Left colon (tissue), 2 donors: ENCODE measurements at regions not wholly inside any gene's neighbourhood (a gene's known extent, or its start where the extent isn't known, plus 50 kb on each side); places are given as distances from the start of the nearest gene placed in this dataset.
"Not testable (repeated sequence)": the region's sequence is repeated elsewhere in the genome, so short reads cannot be mapped to it uniquely, and the experiment has no call there.

Experiments used
- ATAC-seq: fragments of 200-7000 bp; cut with Tn5 transposase; one replicate; pipeline ENCODE4 v1.9.1; 2020; ENCODE audit warnings: mild to moderate bottlenecking, moderate library complexity
- DNase-seq, 2 donors: peaks; one replicate each; pipeline ENCODE4 v3.0.0-alpha.2; 2020
- intact Hi-C, 2 donors: fragments of 100-400 bp; cut with DNase I in 1 of 2; cut with micrococcal nuclease in 1 of 2; formaldehyde crosslinking; loops; one replicate each; pipeline versions ENCODE4 v1.11.2 to v1.14.0; 2022; cut with DNase I, micrococcal nuclease
- donor health status: DM: no; HTN: no; CAD: no.
- donor health status: DM: yes; HTN: yes; CAD: no.

DNA sequence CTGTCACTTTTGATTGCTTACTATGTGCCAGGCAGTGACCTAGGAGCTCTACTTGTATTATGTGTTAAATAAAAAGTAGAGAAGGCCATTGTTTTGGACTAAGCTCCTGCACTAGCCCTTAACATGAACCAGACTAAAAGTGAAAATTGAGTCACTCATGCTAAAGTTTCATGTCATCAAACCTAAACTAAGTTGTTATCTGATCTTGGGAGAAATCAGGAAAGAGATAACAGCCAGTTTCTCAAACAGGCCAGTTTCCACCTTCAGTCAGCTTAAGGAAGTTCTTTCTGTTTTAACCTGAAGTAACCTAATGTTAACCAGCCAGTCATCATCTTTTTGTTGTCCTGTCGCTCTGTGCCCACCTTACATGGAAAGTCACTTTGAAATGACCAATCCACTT is 102.1 kb upstream of the MARK1 start:
- DNase-seq, result no peak
- intact Hi-C loops, result no loop called here
- ATAC-seq, result no peak

DNA sequence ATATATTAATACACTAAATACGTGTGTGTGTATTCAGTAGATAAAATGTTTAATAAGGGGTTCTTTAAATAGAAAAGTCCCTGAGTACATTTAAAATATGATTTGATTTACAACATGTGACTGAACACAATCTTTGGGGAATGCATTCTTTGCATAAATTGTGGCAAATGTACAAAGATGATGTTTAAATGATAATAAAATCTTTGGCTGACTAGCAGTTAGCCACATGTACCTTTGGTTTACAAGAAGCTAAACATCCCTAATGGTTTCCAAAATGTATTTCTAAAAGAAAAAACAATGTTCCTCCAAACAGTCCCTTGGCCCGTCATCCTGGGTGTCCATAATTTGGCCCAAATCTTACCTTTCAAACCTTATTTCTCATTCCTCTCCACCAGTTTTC is 106.4 kb upstream of the MARK1 start:
- DNase-seq, result no peak
- intact Hi-C loops, result no loop called here
- no peak for ATAC-seq

DNA sequence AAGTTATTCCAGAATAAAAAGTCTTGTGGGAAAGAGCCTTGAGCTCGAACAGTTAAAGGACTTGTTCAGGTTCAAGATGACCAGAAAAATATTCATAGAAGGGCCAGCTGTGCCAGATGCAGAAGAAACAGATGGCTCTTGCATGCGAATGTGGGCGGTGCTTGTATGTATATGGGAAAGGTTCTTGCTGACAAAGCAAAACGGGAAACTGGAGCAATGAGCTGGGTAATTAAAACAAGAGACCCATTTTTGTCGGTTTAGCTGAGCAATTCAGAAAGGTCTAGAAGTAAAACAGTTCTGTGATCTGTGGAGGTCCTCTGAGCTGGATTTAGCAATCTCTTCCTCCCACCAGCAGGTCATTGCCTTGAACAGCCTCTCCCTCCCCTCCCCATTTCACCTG is 107.2 kb upstream of the MARK1 start:
- DNase-seq, result no peak
- intact Hi-C loops, result no loop called here
- ATAC-seq, result no peak

DNA sequence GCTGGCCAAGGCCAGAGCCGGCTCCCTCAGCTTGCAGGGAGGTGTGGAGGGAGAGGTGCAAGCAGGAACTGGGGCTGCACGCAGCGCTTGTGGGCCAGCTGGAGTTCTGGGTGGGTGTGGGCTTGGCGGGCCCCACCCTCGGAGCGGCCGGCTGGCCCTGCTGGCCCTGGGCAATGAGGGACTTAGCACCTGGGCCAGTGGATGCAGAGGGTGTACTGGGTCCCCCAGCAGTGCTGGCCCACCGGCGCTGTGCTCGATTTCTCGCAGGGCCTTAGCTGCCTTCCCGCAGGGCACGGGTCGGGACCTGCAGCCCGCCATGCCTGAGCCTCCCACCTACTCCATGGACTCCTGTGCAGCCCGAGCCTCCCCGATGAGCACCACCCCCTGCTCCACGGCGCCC is 115.6 kb upstream of the MARK1 start:
- ATAC-seq, DNase-seq, intact Hi-C loops: not testable (repeated sequence)

DNA sequence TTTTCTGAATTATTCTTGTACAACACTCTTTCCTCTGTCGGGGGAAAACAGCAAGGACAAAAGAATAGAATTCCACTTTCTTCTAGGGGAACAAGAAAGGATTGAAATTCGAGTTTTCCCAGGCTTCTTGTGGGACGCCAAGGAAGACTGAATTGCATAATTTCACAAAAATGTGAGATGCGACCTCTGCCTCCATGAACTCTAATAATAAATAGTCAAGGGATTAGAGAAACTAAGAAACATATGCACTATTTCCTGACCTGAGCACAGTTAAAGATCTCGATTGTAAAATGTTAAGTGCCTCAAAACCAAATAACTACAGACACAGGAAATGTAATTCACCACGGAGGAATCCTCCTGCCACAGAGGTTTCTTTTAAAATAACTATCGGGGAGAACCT is 117.3 kb upstream of the MARK1 start:
- ATAC-seq (no peak), DNase-seq (no peak)
- intact Hi-C loops, result no loop called here

DNA sequence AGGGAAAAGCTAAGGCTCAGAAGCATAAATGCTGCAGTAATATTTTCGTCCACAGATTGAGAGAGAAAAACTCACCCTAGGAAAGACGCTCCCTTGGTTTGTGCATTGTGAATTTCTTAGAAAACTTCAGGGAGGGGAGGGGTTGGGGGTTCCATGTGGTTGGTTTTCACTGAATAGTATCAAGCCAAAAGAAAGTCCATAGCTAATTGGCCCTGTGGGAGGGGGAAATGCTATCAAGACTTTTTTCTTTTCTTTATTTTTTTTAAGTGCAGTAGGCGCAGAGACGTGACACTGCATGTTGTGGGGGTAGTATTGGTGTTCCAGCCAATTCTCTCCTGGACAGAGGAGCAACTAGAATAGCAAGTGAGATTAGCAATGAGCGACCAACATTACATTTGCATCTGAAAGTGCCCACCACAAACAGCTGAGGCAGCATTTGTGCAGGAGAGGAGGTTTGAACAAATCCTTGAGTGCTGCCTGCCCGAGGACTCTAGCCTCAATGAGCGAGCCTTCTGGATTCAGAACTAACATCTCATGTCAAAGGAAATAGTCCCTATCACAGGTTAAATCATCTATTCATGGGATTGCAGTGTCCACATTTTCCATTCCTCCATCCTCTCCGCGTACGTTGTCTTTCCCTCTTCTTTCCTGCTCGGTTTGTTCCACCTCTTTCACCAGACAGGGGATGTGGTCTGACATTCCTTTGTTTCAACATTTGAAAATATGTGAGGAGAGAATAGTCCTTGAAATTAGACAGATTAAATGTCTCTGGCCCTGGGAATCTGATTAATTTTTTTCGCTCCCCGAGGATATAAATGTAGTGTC is 118.0 kb upstream of the MARK1 start:
- intact Hi-C loops, result no loop called here
- ATAC-seq, result no peak

DNA sequence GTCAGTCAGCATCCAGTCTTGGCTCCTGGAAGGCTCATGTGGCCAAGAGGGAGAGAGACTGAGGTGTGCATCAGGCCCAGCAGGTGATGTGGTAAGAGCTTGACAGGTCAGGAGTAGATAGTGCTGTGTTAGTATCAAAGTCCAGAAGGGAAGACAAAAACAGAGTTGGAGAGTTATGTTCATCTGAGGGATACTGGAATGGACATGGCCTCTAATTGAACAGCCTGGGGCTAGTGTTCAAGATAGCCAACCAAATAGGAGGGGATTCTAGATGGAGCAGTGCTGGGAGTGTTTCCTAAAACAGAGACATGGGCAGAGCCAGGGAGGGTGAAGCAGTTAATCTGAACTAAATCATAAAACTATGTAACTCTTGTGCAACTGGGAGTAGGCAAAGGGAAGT is 120.7 kb upstream of the MARK1 start:
- no peak for DNase-seq

More for the DNA sequence above, 118.0 kb upstream of the MARK1 start:
- DNase-seq, result no peak

DNA sequence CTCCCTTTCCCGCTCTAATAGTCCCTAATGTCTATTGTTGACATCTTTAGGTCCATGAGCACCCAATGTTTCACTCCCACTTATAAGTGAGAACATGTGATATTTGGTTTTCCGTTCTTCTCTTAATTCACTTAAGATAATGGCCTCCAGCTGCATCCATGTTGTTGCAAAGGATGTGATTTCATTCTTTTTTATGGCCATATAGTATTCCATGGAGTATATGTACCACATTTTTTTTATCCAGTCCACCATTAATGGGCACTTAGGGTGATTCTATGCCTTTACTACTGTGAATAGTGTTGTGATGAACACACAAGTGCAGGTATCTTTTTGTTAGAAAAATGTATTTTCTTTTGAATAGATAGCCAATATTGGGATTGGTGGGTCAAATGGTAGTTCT is 126.0 kb upstream of the RAB3GAP2 start:
- no peak for ATAC-seq
- intact Hi-C loops, result no loop called here

More for the DNA sequence above, 120.7 kb upstream of the MARK1 start:
- intact Hi-C loops, result no loop called here
- no peak for ATAC-seq

DNA sequence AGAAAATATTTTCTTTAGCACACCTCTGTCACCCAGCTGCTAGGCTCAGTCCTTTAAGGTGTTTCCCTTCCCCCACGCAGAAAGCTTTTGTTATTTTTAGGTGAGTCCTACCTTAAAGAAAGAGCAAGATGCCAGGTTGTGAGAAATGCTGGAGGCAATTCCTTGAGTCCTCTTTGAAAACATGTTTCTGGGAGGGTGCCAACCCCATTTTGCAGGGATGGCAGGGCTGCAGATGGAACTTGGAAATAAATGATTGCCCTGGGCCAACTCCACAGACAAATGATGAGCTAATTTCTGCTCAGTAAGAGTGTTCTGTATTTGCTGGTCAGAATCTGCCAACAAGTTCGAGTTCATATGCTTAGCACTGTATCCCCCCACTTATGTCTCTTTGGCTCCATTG is 119.2 kb upstream of the RAB3GAP2 start:
- intact Hi-C loops, result no loop called here
- DNase-seq (no peak), ATAC-seq (no peak)

More for the DNA sequence above, 126.0 kb upstream of the RAB3GAP2 start:
- no peak for DNase-seq

DNA sequence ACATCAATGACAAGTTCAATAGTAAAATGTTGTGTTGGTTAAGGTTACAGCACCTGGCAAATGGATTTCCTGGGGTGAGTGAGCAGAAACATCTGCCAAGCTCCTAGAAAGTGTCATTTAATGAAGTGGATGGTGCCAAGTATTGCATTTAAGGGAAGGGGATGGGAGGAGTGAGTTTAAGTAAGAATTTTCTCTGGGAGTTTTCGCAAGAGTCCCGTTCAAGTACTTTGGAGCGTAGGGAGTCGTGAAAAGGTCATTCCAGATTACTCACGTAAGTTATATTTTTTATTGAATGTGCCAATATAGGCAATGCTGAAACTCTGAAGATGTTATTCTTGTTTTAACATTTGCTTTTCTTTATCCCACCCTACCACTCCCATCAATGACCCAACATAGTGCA is 117.4 kb upstream of the RAB3GAP2 start:
- no peak for DNase-seq
- intact Hi-C loops, result no loop called here
- no peak for ATAC-seq

DNA sequence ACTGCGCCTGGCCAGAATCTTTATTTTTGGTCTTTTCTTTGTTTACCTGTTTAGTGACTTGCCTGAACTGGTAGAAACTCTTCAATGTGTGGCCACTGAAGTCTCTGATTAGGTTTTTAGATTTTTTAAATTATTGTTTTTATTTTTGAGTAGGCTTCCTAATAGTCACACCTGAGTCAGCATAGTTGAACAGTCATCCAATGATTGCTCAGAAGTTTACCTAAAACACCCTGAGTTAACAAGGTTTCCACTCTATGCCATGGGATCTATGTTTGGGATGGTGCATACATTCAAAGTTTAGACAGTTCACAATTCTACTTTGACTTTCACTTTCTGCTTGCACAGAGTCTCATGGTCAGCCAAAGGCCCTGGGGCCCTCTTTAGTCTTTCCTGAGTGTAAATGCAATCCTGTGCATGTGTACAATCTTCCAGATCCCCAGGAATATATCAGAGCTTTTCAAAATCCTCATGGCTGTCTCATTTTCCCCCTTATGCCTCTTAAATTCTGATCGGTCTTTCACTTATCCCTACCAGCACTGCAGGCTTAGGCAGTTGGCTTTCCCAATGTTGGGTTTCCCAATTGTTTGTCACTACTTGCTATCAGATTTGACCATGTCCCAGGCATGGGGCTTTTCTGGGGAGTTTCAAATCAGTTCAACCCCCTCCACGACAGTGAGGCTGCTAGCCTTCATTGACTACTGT is 114.4 kb upstream of the RAB3GAP2 start:
- DNase-seq (no peak), ATAC-seq (no peak)
- intact Hi-C loops, result no loop called here

DNA sequence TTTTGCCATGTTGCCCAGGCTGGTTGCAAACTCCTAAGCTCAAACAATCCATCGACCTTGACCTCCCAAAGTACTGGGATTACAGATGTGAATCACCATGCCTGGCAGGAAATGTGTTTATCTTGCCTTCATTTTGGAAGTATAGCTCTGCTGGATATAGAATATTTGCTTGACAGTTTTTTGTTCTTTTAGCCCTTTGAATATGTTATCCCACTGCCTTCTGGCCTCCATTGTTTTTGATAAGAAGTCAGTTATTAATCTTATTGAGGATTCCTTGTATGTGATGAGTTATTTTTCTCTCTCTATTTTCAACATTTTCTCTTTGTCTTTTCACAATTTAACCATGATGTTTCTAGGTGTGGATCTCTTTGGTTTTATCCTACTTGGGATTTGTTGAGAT is 112.9 kb upstream of the RAB3GAP2 start:
- intact Hi-C loops, result no loop called here
- no peak for ATAC-seq
- DNase-seq, result no peak

DNA sequence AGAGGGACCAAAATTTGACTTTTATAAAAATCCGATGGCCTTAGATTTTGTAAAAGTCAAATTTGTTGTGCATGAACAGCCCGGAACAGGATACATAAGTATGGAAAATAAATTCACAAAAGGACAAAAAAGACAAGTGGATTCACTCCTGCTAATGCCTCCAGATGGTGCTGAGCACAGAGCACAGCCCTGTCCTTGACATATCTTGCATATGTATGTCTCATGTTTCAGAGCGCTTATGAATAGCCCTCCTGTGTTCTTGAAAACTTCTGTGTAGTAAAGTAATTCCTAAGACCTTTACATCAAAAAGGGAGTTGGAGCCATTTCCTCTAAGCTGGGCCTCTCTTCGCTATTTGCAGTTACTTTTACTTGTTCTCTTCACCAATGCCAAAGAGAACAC is 110.7 kb upstream of the RAB3GAP2 start:
- ATAC-seq (no peak), DNase-seq (no peak)
- intact Hi-C loops, result no loop called here

DNA sequence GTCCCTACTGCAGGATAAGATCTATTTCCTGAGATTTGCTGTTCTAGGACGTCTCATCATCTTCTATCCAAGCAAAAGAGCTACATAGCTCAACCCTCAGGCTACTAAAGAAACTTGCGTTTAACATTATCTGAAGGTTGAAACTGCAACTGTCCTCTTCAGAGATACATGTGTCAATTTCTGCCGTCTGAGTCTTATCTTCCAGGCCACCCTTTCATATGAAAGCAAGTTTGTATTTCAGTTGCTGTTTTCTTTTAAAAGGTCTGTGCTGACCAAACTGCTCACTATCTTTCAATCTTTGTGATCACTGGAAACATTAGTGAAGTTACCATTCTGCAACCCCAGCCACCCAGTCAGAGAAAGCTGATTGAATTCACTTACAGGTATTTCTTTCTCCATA is 108.6 kb upstream of the RAB3GAP2 start:
- no peak for ATAC-seq
- intact Hi-C loops, result no loop called here
- DNase-seq, result no peak

DNA sequence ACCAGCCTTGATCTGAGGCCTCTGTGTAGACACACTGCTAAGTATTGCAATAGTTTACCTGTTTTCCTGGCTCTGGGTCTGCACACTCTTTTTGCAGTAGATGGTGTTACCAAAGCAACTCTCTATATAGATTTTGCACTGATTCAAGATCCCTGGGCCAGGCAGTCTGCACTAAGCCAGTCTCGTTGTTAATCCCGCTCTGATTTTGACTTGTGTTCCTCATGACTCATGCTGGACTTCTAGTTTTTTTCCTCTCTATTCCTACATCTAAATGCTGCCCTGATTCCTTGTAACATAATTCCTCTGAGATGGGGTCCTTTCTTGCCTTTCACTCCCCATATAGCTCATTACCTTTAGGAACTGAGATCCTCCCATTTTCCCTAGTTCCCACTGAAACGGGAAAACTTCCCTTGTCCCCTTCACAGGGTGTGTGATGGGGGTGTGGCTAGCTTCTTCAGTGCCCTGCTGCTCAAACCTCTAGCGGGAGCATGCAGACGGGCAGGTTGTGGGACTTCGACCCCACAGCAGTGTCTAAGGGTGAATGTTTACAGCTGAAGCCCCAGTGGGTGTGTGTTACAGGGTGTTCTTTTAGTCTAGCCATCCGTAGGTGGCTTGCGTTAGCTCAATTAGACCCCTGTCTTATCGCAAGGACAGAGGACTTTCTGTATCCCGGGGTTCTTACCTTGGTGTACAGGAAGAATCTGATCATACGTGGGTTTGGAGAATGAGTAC is 106.5 kb upstream of the RAB3GAP2 start:
- DNase-seq, result peak; percentile 46 to 55
- peak; percentile 96 for ATAC-seq
- intact Hi-C loops, result no loop called here

DNA sequence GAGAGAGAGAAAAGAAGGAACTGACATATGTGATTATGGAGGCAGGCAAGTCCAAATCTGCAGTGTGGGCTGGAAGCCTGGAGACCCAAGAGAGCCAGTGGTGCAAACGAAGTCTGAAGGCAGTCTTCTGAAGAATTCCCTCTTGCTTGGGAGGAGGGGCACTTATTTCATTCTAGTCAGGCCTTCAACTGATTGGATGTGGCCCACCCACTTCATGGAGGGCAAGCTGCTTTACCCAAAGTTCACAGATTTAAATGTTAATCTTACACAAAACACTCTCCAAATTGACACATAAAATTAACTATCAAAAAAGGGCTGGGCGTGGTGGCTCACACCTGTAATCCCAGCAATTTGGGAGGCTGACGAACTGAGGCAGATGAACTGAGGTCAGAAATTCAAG is 103.5 kb upstream of the RAB3GAP2 start:
- ATAC-seq, result no peak
- intact Hi-C loops, result no loop called here

DNA sequence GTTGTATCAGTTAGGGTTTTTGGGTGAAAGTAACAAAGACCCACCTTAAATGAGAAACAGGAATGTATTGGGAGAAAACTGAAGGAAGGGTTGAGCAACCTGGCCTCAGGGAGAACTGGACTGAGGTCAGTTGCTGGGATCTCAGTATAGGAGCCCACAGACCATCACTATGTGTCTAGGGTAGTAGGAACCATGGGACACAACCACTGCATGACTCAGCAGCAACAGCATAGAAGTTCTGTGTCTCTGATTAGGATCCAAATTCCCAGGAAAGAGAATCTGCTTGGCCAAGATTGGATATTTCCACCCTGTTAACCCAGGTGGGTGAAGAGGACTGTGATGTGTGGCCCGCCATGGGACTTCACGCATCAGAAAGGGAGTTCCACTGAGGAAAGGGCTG is 102.2 kb upstream of the RAB3GAP2 start:
- ATAC-seq (no peak), DNase-seq (no peak)
- intact Hi-C loops, result no loop called here

More for the DNA sequence above, 103.5 kb upstream of the RAB3GAP2 start:
- DNase-seq, result no peak

DNA sequence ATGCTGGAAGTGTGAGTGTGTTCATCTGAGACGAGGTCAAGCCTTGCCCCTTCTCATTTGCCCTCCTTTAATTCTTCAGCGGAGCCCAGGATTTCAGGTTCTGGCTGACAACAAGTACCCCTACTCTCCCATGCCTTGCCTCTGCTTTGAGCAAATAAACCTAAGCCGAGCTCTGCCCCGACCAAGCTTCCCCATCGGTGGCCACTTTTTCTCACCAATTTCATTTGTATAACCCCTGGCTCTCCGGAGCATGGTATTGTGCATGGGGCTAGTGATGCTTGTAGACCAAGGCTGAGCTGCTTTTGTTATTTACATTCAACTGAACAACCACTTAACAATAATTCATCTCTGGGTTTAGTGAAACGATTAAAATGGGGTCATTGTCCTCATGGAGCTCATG is 100.2 kb upstream of the RAB3GAP2 start:
- ATAC-seq (no peak), DNase-seq (no peak)
- intact Hi-C loops, result no loop called here

DNA sequence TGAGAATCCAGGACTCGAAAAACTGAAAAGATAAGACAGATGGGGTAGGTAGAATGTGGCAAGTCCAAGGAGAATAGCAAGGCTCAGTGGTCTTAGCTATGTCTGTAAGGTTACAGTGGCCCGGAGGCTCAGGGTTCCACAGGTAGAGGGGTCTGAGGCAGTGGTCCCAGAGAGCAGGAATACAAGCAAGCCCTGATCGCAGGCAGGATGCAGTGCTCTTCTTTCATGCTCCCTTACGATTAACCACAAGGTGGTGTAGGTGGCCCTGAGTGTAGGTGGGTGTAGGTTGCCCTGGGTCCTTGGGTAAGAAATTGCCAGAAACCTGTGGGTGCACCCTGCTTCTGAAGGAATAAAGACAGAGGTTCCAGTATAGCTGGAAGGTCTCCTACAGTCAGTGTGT is 99.1 kb upstream of the RAB3GAP2 start:
- intact Hi-C loops, result no loop called here
- DNase-seq, result no peak
- peak; percentile 60 for ATAC-seq
